Heart right ventricle (tissue), 16 donors: ENCODE measurements at regions not wholly inside any gene's neighbourhood (a gene's known extent, or its start where the extent isn't known, plus 50 kb on each side); places are given as distances from the start of the nearest gene placed in this dataset.

Source experiments
- ATAC-seq, 8 donors: fragments of 200-7000 bp; cut with Tn5 transposase; one replicate each; pipeline ENCODE4 v1.9.1; 2020; ENCODE audit warnings: mild to moderate bottlenecking in 8 of 8, moderate library complexity in 8 of 8, moderate number of reproducible peaks in 1 of 8
- DNase-seq, 2 donors: peaks; one replicate each; pipeline ENCODE4 v3.0.0-alpha.2; 2020
- H3K27ac ChIP-seq, 10 donors: fragments of 200-600 bp; sonication (generic) in 2 of 10; one replicate each; pipeline versions ENCODE4 v1.5.0 to v1.8.0; 2020 to 2022; ENCODE audit warnings: mild to moderate bottlenecking in 3 of 10
- H3K27me3 ChIP-seq, 7 donors: fragments of 200-600 bp; one replicate each; pipeline ENCODE4 v1.8.0; 2021 to 2022; ENCODE audit warnings: mild to moderate bottlenecking in 2 of 7
- H3K36me3 ChIP-seq, 9 donors: fragments of 200-600 bp; sonication (generic) in 1 of 9; one replicate each; pipeline versions ENCODE4 v1.5.0 to v1.8.0; 2020 to 2022; ENCODE audit warnings: mild to moderate bottlenecking in 2 of 9
- H3K4me1 ChIP-seq, 9 donors: fragments of 200-600 bp; sonication (generic) in 1 of 9; one replicate each; pipeline versions ENCODE4 v1.5.0 to v1.8.0; 2020 to 2022; ENCODE audit warnings: mild to moderate bottlenecking in 4 of 9
- H3K4me3 ChIP-seq, 10 donors: fragments of 200-600 bp; sonication (generic) in 2 of 10; one replicate each; pipeline versions ENCODE4 v1.5.0 to v1.8.0; 2020 to 2022; ENCODE audit warnings: mild to moderate bottlenecking in 7 of 10, moderate library complexity in 2 of 10
- H3K9me3 ChIP-seq, 11 donors: fragments of 200-600 bp in 10 of 11; sonication (generic) in 2 of 11; one replicate each; pipeline versions ENCODE4 v1.5.0 to v1.8.0; 2013 to 2022; ENCODE audit warnings: mild to moderate bottlenecking in 2 of 11, control low read depth in 1 of 11, moderate library complexity in 1 of 11
- WGBS, 2 donors: extraction: QIAGEN DNeasy Blood & Tissue Kit; methylation state at CpG; one replicate each; pipeline ENCODE4 v1.1.7; 2013; ENCODE audit warnings: inconsistent platforms in 1 of 2; 5-methylcytosine and 5-hydroxymethylcytosine counted together
- intact Hi-C, 10 donors: fragments of 100-400 bp; cut with DNase I; formaldehyde crosslinking; loops; one replicate each; pipeline versions ENCODE4 v1.11.1 to v1.14.2; 2022
- TF ChIP-seq, protein P1 (sequence below), 9 donors: fragments of 200-600 bp; sonication (generic) in 2 of 9; IDR thresholded peaks; one replicate each; pipeline versions ENCODE4 v1.5.0 to v1.8.0; 2021 to 2022; ENCODE audit warnings: antibody characterized with exemption in 9 of 9, mild to moderate bottlenecking in 5 of 9, moderate library complexity in 1 of 9
- donor health status: Arrhythmogenic right ventricular cardiomyopathy.
- donor health status: ischemic (EF 13 %, LVEDD 7.1; RV severe dilation, severe dysfunction).
- donor health status: healthy with polysubstance abuse.
- donor health status: DM: no; HTN: yes; CAD: no.
- donor health status: DM: no; HTN: no; CAD: no.
- donor health status: ischemic (EF 25% LVEDD 6.9; RV normal size, moderate dysfunction).
- donor health status: ischemic (EF 25% LVEDD 5.7; RV mildly dilated, moderate dysfunction).
- donor health status: healthy.
- donor health status: DM: yes; HTN: yes; CAD: no.
- donor health status: Ischemic cardiomyopathy.
- donor health status: ischemic (EF 35%, LVEDD 5.7; RV mildly dilated, moderate dysfunction).
- donor health status: nonischemic (EF 11% LVEDD 7.7; RV severe dilation, severe dysfunction).
- donor health status: DM: yes; HTN: yes; CAD: no.
- donor health status: PGD.
- donor health status: ischemic (EF 29% LVEDD 5.4; RV normal size, mild dysfunction).
- donor health status: nonischemic (EF 23%, LVEDD 6.1; RV moderate dilation, normal function).

DNA sequence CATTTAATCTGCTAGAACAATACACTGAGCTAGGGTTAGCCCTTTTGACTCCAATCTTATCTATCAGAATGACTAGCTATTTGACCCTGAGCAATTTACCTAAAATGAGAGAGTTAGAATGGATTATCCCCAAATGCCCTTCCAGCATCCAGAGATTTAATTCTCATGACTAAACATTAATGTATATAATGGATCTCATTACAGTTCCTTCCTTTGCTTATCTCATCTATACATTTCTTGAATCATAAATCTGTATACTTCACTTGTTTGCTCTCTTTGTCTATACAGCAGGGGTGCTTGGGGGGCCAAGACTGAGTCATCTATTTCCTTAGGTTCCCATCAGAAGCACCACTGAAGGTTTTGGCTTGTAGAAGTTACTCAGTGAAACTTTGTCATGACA lies 565.8 kb downstream of the IGSF11 start:
- Histone ChIP-seq H3K27ac (no peak overlapping the region), H3K4me1 (no peaks in the 10 kb centered on the region), H3K4me3 (no peak overlapping the region), H3K36me3 (no peaks in the 10 kb centered on the region), H3K9me3 (no peaks in the 10 kb centered on the region), H3K27me3 (no peaks in the 10 kb centered on the region)
- TF ChIP-seq, protein P1, sequence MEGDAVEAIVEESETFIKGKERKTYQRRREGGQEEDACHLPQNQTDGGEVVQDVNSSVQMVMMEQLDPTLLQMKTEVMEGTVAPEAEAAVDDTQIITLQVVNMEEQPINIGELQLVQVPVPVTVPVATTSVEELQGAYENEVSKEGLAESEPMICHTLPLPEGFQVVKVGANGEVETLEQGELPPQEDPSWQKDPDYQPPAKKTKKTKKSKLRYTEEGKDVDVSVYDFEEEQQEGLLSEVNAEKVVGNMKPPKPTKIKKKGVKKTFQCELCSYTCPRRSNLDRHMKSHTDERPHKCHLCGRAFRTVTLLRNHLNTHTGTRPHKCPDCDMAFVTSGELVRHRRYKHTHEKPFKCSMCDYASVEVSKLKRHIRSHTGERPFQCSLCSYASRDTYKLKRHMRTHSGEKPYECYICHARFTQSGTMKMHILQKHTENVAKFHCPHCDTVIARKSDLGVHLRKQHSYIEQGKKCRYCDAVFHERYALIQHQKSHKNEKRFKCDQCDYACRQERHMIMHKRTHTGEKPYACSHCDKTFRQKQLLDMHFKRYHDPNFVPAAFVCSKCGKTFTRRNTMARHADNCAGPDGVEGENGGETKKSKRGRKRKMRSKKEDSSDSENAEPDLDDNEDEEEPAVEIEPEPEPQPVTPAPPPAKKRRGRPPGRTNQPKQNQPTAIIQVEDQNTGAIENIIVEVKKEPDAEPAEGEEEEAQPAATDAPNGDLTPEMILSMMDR (IDR thresholded peaks at IDR 0.05) = no peak
- DNase-seq = no peak
- intact Hi-C loops = no loop called here
- no peak for ATAC-seq

DNA sequence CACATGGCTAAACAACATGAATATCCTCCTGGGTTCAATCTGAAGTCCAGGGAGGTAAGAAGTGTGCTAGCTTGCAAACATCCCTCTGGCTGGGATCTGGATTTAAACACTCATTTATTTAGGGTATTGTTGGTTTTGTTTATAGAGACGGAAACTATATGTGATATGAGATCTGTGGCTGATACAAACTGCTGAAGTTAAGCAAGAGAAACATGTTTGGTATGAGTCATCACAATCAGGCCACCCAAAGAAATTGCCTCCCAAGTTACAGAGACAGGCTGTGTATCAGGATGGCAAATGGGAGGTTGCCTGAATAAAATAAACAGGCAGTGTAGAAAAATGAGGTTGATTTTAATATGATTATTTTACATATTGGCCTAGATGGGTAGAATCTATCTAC lies 562.1 kb downstream of the IGSF11 start:
- ATAC-seq (no peak), DNase-seq (no peak)
- Histone ChIP-seq H3K27me3 (no peaks in the 10 kb centered on the region), H3K9me3 (no peaks in the 10 kb centered on the region), H3K4me3 (no peak overlapping the region), H3K27ac (no peak overlapping the region), H3K36me3 (no peaks in the 10 kb centered on the region), H3K4me1 (no peaks in the 10 kb centered on the region)
- intact Hi-C loops = no loop called here
- TF ChIP-seq, protein P1 (IDR thresholded peaks at IDR 0.05) = no peak
- WGBS, 2 donors = 70 to 89% methylated on average over 1 of the region's 1 CpG

DNA sequence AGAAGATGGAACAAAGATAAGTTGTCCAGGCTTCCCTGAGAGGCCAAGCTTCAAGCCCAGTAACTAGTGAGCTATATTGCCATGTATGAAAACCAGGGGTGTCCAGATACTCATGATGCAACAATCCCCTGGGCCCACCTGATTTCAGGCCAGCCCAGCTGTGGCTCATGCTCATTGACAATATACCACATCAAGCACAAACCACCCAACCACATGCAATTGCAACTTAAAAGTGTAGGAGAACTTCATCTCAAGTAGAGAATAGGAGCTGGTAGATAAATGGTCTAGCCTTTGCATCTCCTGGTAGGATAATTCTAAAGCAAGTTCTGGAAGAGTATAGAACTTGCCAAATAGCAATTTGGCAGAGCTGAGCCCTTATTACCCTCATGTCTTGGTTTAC lies 561.3 kb downstream of the IGSF11 start:
- H3K27me3 ChIP-seq = no peaks in the 10 kb centered on the region
- peaks cover 0 to 4% (median 0%) of the 10 kb centered on the region in 11 donors for H3K9me3 ChIP-seq
- TF ChIP-seq, protein P1 (IDR thresholded peaks at IDR 0.05) = no peak
- DNase-seq = no peak
- intact Hi-C loops = no loop called here
- no peaks in the 10 kb centered on the region for H3K4me1 ChIP-seq
- ATAC-seq = no peak
- H3K27ac ChIP-seq = no peak overlapping the region
- H3K4me3 ChIP-seq = no peak overlapping the region
- H3K36me3 ChIP-seq = no peaks in the 10 kb centered on the region

DNA sequence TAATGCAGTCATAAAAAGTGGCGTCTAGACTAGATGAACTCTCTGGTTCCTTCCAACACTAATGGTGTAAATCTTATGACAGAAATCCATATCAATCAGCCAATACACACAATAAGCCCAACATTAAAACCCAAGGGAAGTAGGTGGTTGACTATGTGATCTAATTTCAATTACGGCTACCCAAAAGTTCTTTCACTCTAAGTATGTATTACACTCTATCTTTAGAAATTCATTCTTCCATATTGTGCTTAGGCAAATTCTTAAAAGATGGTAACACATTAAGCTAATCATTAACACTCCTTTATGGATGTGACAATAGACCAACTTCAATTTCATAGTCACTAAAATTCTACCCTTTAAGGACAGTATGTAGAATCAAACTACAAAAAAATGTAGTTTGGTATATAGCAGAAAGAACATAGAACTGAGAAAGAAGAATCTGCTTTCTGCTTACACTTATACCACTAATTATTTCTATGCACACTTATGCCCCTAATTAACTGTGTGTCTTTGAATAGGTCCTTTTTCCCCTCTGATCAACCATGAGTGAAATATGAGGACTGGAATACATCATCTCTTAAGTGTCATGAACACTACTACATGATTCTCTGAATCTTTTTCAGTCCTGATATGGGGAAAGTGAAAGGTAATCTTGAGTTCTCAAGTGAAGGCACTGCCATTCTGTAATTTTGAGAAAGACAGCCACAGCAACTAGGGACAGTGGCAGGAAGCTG lies 557.6 kb downstream of the IGSF11 start:
- DNase-seq = no peak
- H3K4me3 ChIP-seq = no peak overlapping the region
- intact Hi-C loops = no loop called here
- H3K9me3 ChIP-seq = peaks cover 0 to 4% (median 0%) of the 10 kb centered on the region in 11 donors
- no peaks in the 10 kb centered on the region for H3K4me1 ChIP-seq
- no peaks in the 10 kb centered on the region for H3K36me3 ChIP-seq
- 92 to 96% methylated on average over 2 of the region's 2 CpGs for WGBS, 2 donors
- peaks cover 0 to 3% (median 0%) of the 10 kb centered on the region in 7 donors for H3K27me3 ChIP-seq
- TF ChIP-seq, protein P1 (IDR thresholded peaks at IDR 0.05) = no peak
- ATAC-seq = no peak
- H3K27ac ChIP-seq = no peak overlapping the region
